K562 (cell line): ENCODE measurements at regions not wholly inside any gene's neighbourhood (a gene's known extent, or its start where the extent isn't known, plus 50 kb on each side); places are given as distances from the start of the nearest gene placed in this dataset.

Experiments used
- ATAC-seq: fragments of 200-7000 bp; cut with Tn5 transposase; 3 replicates; pipeline ENCODE4 v1.9.1; 2020; ENCODE audit warnings: moderate library complexity
- BruUV-seq: library from RNA; stranded (reverse); fragments of 400-500 nt; replicated peaks from 2 replicates; lab custom pipeline; 2021; lab: Mats Ljungman, UMichigan
- CTCF ChIA-PET: fragments of 300-600 bp; formaldehyde crosslinking; extraction: SDS; loops from one replicate; lab custom pipeline; 2021; ENCODE audit warnings: low intra/inter-chr PET ratio; lab: Yijun Ruan, JAX
- POLR2A ChIA-PET: fragments of 300-600, 350-650 bp; sonication (Branson Sonifier 250); formaldehyde crosslinking; extraction: SDS; loops from one replicate; lab custom pipeline; 2021; ENCODE audit warnings: antibody characterized with exemption, inconsistent platforms; lab: Yijun Ruan, JAX
- DNase-seq, 4 experiments: peaks; one replicate each; pipeline versions ENCODE4 v3.0.0 to v3.0.0-alpha.2; 2011 to 2018; ENCODE audit warnings: low spot score in 3 of 4, mixed read lengths in 3 of 4; ENCODE audit errors: extremely low read depth in 1 of 4
- FAIRE-seq: peaks from 2 replicates; lab custom pipeline; 2011; peaks lifted over from hg19 to GRCh38; lab: Jason Lieb, UNC
- H2AFZ ChIP-seq: 2 replicates; pipeline ENCODE4 v1.6.0; 2011; ENCODE audit warnings: low read depth, low read length, control low read depth, inconsistent platforms
- H3K27ac ChIP-seq: fragments of 200-600 bp; 3 replicates; pipeline ENCODE4 v1.8.0; 2011; ENCODE audit warnings: low read depth, mild to moderate bottlenecking, control low read depth, inconsistent platforms, low read length, moderate library complexity, mixed read lengths; ENCODE audit errors: extremely low read depth
- H3K27me3 ChIP-seq, 2 experiments: fragments of 300-600 bp in 1 of 2; 2 replicates in 1 of 2; 3 replicates in 1 of 2; pipeline versions ENCODE4 v1.6.0 to v1.8.0; 2011; ENCODE audit warnings: inconsistent platforms in 2 of 2, low read length in 2 of 2, mild to moderate bottlenecking in 1 of 2, mixed read lengths in 1 of 2, moderate library complexity in 1 of 2; ENCODE audit not compliant: control insufficient read depth in 2 of 2, insufficient read depth in 2 of 2
- H3K36me3 ChIP-seq: fragments of 300-600 bp; 3 replicates; pipeline ENCODE4 v1.8.0; 2011; ENCODE audit warnings: mild to moderate bottlenecking, low read length, inconsistent platforms; ENCODE audit not compliant: control insufficient read depth, insufficient read depth
- H3K4me1 ChIP-seq, 2 experiments: fragments of 200-600 bp in 1 of 2; replicated peaks in 1 of 2; 2 replicates in 1 of 2; 3 replicates in 1 of 2; pipeline versions ENCODE4 v1.5.1 to v1.8.0; 2011; ENCODE audit warnings: inconsistent platforms in 2 of 2, low read length in 2 of 2, mild to moderate bottlenecking in 1 of 2, mixed read lengths in 1 of 2, moderate library complexity in 1 of 2; ENCODE audit not compliant: control insufficient read depth in 2 of 2, insufficient read depth in 2 of 2
- H3K4me2 ChIP-seq: 2 replicates; pipeline ENCODE4 v1.6.1; 2011; ENCODE audit warnings: low read length, control low read depth, inconsistent platforms, mixed read lengths; ENCODE audit not compliant: insufficient read depth
- H3K4me3 ChIP-seq: fragments of 200-600 bp; sonication (generic), shearing (Covaris generic); 2 replicates; pipeline ENCODE4 v1.5.1; 2016; ENCODE audit warnings: control low read depth, inconsistent platforms
- H3K79me2 ChIP-seq: fragments of 200-600 bp; 3 replicates; pipeline ENCODE4 v1.8.0; 2011; ENCODE audit warnings: low read length, inconsistent platforms; ENCODE audit not compliant: control insufficient read depth, insufficient read depth
- H3K9ac ChIP-seq, 2 experiments: 2 replicates each; pipeline versions ENCODE4 v1.6.0 to v1.6.1; 2011; ENCODE audit warnings: low read depth in 2 of 2, low read length in 2 of 2, control low read depth in 1 of 2, inconsistent platforms in 1 of 2, mild to moderate bottlenecking in 1 of 2, mixed read lengths in 1 of 2; ENCODE audit not compliant: insufficient read depth in 1 of 2
- H3K9me1 ChIP-seq: one replicate; pipeline ENCODE4 v1.6.0; 2011; ENCODE audit warnings: inconsistent platforms, mild to moderate bottlenecking, low read length, moderate library complexity; ENCODE audit not compliant: control insufficient read depth, insufficient read depth
- H3K9me3 ChIP-seq: replicated peaks from 2 replicates; pipeline ENCODE4 v1.5.1; 2011; ENCODE audit warnings: low read depth, low read length, inconsistent platforms; ENCODE audit not compliant: control insufficient read depth, insufficient read depth
- H4K20me1 ChIP-seq: replicated peaks from 2 replicates; pipeline ENCODE4 v1.6.1; 2011; ENCODE audit warnings: low read length, inconsistent platforms, mixed read lengths; ENCODE audit not compliant: control insufficient read depth, insufficient read depth
- IFI16 ChIP-seq: fragments of 250-450 bp; sonication (Bioruptor Pico); IDR thresholded peaks from 2 replicates; pipeline ENCODE4 v2.1.2; 2022; ENCODE audit warnings: mild to moderate bottlenecking, inconsistent platforms
- L3MBTL2 ChIP-seq: fragments of 450-650 bp; IDR thresholded peaks from 2 replicates; pipeline ENCODE4 v1.6.1; 2016; ENCODE audit warnings: mild to moderate bottlenecking, moderate library complexity
- NFXL1 ChIP-seq: fragments of 450-650 bp; formaldehyde crosslinking; IDR thresholded peaks from 2 replicates; pipeline ENCODE4 v1.4.0; 2021; ENCODE audit warnings: mild to moderate bottlenecking
- NR3C1 ChIP-seq: sonication (generic); formaldehyde crosslinking; IDR thresholded peaks from 2 replicates; pipeline ENCODE4 v1.8.1; 2022; ENCODE audit warnings: missing genetic modification reagents
- PURB ChIP-seq: sonication (generic); formaldehyde crosslinking; IDR thresholded peaks from 2 replicates; pipeline ENCODE4 v1.9.0; 2021; ENCODE audit warnings: low read depth, mild to moderate bottlenecking, missing genetic modification reagents
- RHOXF2B ChIP-seq: fragments of 250-450 bp; sonication (Bioruptor Pico); conservative IDR thresholded peaks from 2 replicates; pipeline ENCODE4 v1.5.1; 2021
- RNF2 ChIP-seq: sonication (generic); IDR thresholded peaks from 2 replicates; pipeline ENCODE4 v1.6.1; 2016
- TAL1 ChIP-seq: fragments of 450-650 bp; IDR thresholded peaks from 2 replicates; pipeline ENCODE4 v1.6.1; 2016; ENCODE audit warnings: mild to moderate bottlenecking
- ZBTB8A ChIP-seq: fragments of 450-650 bp; IDR thresholded peaks from 2 replicates; pipeline ENCODE4 v1.6.1; 2018; ENCODE audit warnings: mild to moderate bottlenecking, moderate library complexity; ENCODE audit not compliant: partially characterized antibody
- ZFP1 ChIP-seq: fragments of 450-650 bp; formaldehyde crosslinking; IDR thresholded peaks from 2 replicates; pipeline ENCODE4 v1.4.0; 2020; ENCODE audit warnings: mild to moderate bottlenecking, mixed read lengths
- ZNF282 ChIP-seq: sonication (generic); formaldehyde crosslinking; IDR thresholded peaks from 2 replicates; pipeline ENCODE4 v1.8.1; 2023; ENCODE audit warnings: missing genetic modification reagents
- ZNF41 ChIP-seq: fragments of 250-450 bp; sonication (Bioruptor Pico); conservative IDR thresholded peaks from 2 replicates; pipeline ENCODE4 v1.4.0; 2020; ENCODE audit warnings: mild to moderate bottlenecking
- in situ Hi-C: fragments of 300-500 bp; cut with MboI; formaldehyde crosslinking; loops from 4 replicates; pipeline ENCODE4 v1.15.0; 2018; ENCODE audit warnings: inconsistent platforms, mixed read lengths
- intact Hi-C: fragments of 100-400 bp; cut with micrococcal nuclease; formaldehyde crosslinking; loops from 2 replicates; pipeline ENCODE4 v1.14.2; 2022
- TF ChIP-seq, protein P1 (sequence below): fragments of 450-650 bp; formaldehyde crosslinking; IDR thresholded peaks from 2 replicates; pipeline ENCODE4 v1.4.0; 2020; ENCODE audit warnings: mild to moderate bottlenecking, mixed read lengths
- TF ChIP-seq, protein P2 (sequence below): sonication (generic); formaldehyde crosslinking; IDR thresholded peaks from 2 replicates; pipeline ENCODE4 v1.8.0; 2023; ENCODE audit warnings: mild to moderate bottlenecking, missing genetic modification reagents
- TF ChIP-seq, protein P3 (sequence below): sonication (generic); formaldehyde crosslinking; IDR thresholded peaks from 2 replicates; pipeline ENCODE4 v1.8.1; 2022; ENCODE audit warnings: missing genetic modification reagents

DNA sequence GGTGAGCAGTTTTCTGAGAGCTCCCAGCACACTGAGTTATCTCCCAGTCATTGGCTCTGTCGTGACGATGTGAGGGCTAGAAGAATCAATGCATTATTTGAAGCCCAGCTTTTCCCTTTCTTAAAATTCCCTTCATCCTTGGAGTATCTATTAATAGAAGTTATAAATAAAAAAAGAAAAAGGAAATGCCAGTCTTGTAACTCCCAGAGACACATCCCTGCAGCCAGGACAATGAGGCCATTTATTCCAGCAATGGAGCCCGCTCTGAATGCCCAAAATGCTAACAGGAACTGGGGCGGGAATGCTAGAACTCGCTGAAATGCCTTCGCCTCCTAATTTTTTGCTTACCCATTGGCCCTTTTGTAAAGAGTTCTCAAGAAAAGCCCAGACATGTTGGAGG, 305.8 kb downstream of the TFAP2C start (continued):
- TF ChIP-seq, protein P1, sequence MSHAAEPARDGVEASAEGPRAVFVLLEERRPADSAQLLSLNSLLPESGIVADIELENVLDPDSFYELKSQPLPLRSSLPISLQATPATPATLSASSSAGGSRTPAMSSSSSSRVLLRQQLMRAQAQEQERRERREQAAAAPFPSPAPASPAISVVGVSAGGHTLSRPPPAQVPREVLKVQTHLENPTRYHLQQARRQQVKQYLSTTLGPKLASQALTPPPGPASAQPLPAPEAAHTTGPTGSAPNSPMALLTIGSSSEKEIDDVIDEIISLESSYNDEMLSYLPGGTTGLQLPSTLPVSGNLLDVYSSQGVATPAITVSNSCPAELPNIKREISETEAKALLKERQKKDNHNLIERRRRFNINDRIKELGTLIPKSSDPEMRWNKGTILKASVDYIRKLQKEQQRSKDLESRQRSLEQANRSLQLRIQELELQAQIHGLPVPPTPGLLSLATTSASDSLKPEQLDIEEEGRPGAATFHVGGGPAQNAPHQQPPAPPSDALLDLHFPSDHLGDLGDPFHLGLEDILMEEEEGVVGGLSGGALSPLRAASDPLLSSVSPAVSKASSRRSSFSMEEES (CRISPR knock-in tag) = no peak
- TF ChIP-seq ZBTB8A (no peak), NR3C1 (CRISPR knock-in tag) (no peak), NFXL1 (no peak), ZFP1 (CRISPR knock-in tag) (no peak), RHOXF2B (CRISPR knock-in tag) (no peak)
- TF ChIP-seq, protein P2, sequence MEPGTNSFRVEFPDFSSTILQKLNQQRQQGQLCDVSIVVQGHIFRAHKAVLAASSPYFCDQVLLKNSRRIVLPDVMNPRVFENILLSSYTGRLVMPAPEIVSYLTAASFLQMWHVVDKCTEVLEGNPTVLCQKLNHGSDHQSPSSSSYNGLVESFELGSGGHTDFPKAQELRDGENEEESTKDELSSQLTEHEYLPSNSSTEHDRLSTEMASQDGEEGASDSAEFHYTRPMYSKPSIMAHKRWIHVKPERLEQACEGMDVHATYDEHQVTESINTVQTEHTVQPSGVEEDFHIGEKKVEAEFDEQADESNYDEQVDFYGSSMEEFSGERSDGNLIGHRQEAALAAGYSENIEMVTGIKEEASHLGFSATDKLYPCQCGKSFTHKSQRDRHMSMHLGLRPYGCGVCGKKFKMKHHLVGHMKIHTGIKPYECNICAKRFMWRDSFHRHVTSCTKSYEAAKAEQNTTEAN = no peak
- TF ChIP-seq, protein P3, sequence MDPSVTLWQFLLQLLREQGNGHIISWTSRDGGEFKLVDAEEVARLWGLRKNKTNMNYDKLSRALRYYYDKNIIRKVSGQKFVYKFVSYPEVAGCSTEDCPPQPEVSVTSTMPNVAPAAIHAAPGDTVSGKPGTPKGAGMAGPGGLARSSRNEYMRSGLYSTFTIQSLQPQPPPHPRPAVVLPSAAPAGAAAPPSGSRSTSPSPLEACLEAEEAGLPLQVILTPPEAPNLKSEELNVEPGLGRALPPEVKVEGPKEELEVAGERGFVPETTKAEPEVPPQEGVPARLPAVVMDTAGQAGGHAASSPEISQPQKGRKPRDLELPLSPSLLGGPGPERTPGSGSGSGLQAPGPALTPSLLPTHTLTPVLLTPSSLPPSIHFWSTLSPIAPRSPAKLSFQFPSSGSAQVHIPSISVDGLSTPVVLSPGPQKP (CRISPR knock-in tag) = no peak

DNA sequence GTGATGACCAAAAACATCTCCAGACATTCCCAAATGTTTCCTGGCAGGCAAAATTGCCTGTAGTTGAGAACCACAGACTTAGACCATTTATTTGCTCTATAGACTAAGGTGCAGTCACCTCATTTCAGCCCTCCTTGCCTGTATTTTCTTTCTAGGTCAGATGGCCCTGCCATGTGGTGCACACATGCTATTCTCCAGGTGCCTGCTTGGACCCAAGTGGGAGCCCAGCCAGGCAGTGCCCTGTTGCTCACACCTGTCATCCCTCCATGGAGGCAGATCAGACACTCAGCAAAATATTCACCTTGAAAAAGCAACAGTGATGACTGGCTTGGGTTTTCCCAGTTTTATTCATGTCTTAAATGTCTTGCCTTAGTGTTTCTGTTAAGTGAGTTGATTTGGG, 311.4 kb downstream of the TFAP2C start:
- H3K4me2 ChIP-seq = no peak overlapping the region
- CTCF ChIA-PET = no interaction called here
- ATAC-seq (no peak), DNase-seq (no peak), FAIRE-seq (no peak)
- no peaks in the 10 kb centered on the region for H3K79me2 ChIP-seq
- H3K27ac ChIP-seq = no peak overlapping the region
- intact Hi-C loops (no loop called here), in situ Hi-C loops (no loop called here)
- H3K4me3 ChIP-seq = no peak overlapping the region
- H3K9ac ChIP-seq = no peak overlapping the region
- TF ChIP-seq RNF2 = no peak
- no peak for TF ChIP-seq L3MBTL2
- no peak for TF ChIP-seq ZNF282 (CRISPR knock-in tag)
- TF ChIP-seq IFI16 (CRISPR knock-in tag) = no peak
- TF ChIP-seq TAL1 = no peak
- no peak for TF ChIP-seq ZNF41 (CRISPR knock-in tag)
- TF ChIP-seq PURB (CRISPR knock-in tag) = no peak
- H3K27me3 ChIP-seq = peaks cover 4 to 21% of the 10 kb centered on the region in 2 experiments; a peak in 3 of 5 replicates
- no peaks in the 10 kb centered on the region for H4K20me1 ChIP-seq
- BruUV-seq = no TSS peak
- H3K9me3 ChIP-seq = no peaks in the 10 kb centered on the region
- H3K4me1 ChIP-seq = no peaks in the 10 kb centered on the region; a peak in 1 of 5 replicates
- no peaks in the 10 kb centered on the region for H3K9me1 ChIP-seq
- H3K36me3 ChIP-seq = no peaks in the 10 kb centered on the region
- POLR2A ChIA-PET = no interaction called here
- H2AFZ ChIP-seq = no peak overlapping the region
